SK-N-SH treated with all-trans-retinoic acid at 6 μM for 48 hours (cell line): ENCODE measurements at regions not wholly inside any gene's neighbourhood (a gene's known extent, or its start where the extent isn't known, plus 50 kb on each side); places are given as distances from the start of the nearest gene placed in this dataset.

Experiments used
- ATAC-seq: fragments of 200-7000 bp; cut with Tn5 transposase; 3 replicates; pipeline ENCODE4 v1.9.1; 2020; ENCODE audit warnings: mild to moderate bottlenecking, moderate library complexity
- ARNTL ChIP-seq: fragments of 450-650 bp; formaldehyde crosslinking; IDR thresholded peaks from 2 replicates; pipeline ENCODE4 v1.5.0; 2020; ENCODE audit warnings: low read depth, mild to moderate bottlenecking, moderate library complexity, borderline replicate concordance
- BACH2 ChIP-seq: fragments of 250-450 bp; sonication (Bioruptor Pico); IDR thresholded peaks from 2 replicates; pipeline ENCODE4 v1.9.0; 2021; ENCODE audit warnings: mild to moderate bottlenecking, borderline replicate concordance
- ISL1 ChIP-seq: fragments of 250-450 bp; sonication (Bioruptor Pico); IDR thresholded peaks from 2 replicates; pipeline ENCODE4 v2.1.2; 2022; ENCODE audit warnings: mild to moderate bottlenecking, moderate library complexity
- ZFP3 ChIP-seq: fragments of 250-450 bp; sonication (Bioruptor Pico); IDR thresholded peaks from 2 replicates; pipeline ENCODE4 v1.5.0; 2020; ENCODE audit warnings: mild to moderate bottlenecking, moderate library complexity
- ZFP30 ChIP-seq: fragments of 450-650 bp; formaldehyde crosslinking; IDR thresholded peaks from 2 replicates; pipeline ENCODE4 v1.5.0; 2022; ENCODE audit warnings: mild to moderate bottlenecking, moderate library complexity
- TF ChIP-seq, protein P1 (sequence below): fragments of 250-450 bp; sonication (Bioruptor Pico); IDR thresholded peaks from 2 replicates; pipeline ENCODE4 v1.5.1; 2021; ENCODE audit warnings: mild to moderate bottlenecking, moderate library complexity
- TF ChIP-seq, protein P2 (sequence below): fragments of 250-450 bp; sonication (Bioruptor Pico); IDR thresholded peaks from 2 replicates; pipeline ENCODE4 v1.8.0; 2020; ENCODE audit warnings: mild to moderate bottlenecking, moderate library complexity, borderline replicate concordance
- TF ChIP-seq, protein P3 (sequence below): fragments of 250-450 bp; sonication (Bioruptor Pico); IDR thresholded peaks from 2 replicates; pipeline ENCODE4 v1.5.0; 2020; ENCODE audit warnings: mild to moderate bottlenecking, moderate library complexity

DNA sequence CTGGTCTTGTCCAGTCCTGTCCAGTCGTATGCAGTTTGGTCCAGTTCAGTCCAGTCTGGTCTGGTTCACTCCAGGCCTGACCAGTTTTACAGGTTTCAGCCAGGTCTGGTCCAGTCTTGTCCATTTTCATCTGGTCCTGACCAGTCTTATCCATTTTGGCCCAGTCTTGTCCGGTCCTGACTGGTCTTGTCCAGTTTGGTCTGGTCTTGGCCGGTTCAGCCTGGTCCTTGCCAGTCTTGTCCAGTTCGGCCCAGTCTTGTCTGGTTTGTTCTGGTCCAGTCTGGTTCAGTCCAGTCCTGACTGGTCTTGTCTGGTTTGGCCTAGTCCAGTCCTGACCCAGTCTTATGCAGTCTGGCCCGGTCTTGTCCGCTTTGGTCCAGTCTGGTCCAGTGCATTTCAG is 380.2 kb downstream of the OR4C45 start:
- no peak for ATAC-seq
- no peak for TF ChIP-seq ZFP30 (CRISPR knock-in tag)
- TF ChIP-seq, protein P1, sequence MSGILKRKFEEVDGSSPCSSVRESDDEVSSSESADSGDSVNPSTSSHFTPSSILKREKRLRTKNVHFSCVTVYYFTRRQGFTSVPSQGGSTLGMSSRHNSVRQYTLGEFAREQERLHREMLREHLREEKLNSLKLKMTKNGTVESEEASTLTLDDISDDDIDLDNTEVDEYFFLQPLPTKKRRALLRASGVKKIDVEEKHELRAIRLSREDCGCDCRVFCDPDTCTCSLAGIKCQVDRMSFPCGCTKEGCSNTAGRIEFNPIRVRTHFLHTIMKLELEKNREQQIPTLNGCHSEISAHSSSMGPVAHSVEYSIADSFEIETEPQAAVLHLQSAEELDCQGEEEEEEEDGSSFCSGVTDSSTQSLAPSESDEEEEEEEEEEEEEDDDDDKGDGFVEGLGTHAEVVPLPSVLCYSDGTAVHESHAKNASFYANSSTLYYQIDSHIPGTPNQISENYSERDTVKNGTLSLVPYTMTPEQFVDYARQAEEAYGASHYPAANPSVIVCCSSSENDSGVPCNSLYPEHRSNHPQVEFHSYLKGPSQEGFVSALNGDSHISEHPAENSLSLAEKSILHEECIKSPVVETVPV (CRISPR knock-in tag): no peak

DNA sequence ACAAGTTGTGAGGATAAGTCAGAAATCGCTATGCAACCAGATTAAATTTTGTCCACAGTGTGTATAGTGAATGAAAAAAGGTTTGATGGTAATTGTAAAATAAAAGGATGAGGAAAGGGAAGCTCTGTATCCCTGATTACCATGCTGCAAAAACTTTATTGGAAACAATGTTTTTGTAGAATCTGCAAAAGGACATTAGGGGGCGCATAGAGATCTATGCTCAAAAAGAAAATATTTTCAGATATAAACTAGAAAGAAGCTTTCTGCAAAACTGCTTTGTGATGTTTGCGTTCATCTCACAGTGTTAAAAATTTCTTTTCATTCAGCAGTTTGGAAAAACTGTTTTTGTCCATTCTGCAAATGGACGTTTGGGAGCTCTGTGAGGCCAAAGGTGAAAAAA is 390.5 kb downstream of the OR4C45 start:
- ATAC-seq: no peak
- TF ChIP-seq, protein P1 (CRISPR knock-in tag): no peak
- TF ChIP-seq BACH2 (CRISPR knock-in tag) (no peak), ZFP3 (CRISPR knock-in tag) (no peak), ISL1 (CRISPR knock-in tag) (no peak), ARNTL (no peak)
- TF ChIP-seq, protein P2, sequence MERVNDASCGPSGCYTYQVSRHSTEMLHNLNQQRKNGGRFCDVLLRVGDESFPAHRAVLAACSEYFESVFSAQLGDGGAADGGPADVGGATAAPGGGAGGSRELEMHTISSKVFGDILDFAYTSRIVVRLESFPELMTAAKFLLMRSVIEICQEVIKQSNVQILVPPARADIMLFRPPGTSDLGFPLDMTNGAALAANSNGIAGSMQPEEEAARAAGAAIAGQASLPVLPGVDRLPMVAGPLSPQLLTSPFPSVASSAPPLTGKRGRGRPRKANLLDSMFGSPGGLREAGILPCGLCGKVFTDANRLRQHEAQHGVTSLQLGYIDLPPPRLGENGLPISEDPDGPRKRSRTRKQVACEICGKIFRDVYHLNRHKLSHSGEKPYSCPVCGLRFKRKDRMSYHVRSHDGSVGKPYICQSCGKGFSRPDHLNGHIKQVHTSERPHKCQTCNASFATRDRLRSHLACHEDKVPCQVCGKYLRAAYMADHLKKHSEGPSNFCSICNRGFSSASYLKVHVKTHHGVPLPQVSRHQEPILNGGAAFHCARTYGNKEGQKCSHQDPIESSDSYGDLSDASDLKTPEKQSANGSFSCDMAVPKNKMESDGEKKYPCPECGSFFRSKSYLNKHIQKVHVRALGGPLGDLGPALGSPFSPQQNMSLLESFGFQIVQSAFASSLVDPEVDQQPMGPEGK (CRISPR knock-in tag): no peak
- TF ChIP-seq, protein P3, sequence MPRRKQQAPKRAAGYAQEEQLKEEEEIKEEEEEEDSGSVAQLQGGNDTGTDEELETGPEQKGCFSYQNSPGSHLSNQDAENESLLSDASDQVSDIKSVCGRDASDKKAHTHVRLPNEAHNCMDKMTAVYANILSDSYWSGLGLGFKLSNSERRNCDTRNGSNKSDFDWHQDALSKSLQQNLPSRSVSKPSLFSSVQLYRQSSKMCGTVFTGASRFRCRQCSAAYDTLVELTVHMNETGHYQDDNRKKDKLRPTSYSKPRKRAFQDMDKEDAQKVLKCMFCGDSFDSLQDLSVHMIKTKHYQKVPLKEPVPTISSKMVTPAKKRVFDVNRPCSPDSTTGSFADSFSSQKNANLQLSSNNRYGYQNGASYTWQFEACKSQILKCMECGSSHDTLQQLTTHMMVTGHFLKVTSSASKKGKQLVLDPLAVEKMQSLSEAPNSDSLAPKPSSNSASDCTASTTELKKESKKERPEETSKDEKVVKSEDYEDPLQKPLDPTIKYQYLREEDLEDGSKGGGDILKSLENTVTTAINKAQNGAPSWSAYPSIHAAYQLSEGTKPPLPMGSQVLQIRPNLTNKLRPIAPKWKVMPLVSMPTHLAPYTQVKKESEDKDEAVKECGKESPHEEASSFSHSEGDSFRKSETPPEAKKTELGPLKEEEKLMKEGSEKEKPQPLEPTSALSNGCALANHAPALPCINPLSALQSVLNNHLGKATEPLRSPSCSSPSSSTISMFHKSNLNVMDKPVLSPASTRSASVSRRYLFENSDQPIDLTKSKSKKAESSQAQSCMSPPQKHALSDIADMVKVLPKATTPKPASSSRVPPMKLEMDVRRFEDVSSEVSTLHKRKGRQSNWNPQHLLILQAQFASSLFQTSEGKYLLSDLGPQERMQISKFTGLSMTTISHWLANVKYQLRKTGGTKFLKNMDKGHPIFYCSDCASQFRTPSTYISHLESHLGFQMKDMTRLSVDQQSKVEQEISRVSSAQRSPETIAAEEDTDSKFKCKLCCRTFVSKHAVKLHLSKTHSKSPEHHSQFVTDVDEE (CRISPR knock-in tag): no peak
